MM.1S (cell line): ENCODE measurements at regions not wholly inside any gene's neighbourhood (a gene's known extent, or its start where the extent isn't known, plus 50 kb on each side); places are given as distances from the start of the nearest gene placed in this dataset.

Source experiments
- DNase-seq: peaks from one replicate; pipeline ENCODE4 v3.0.0-alpha.2; 2015
- H2AFZ ChIP-seq: fragments of 300-600 bp; sonication (generic); 2 replicates; pipeline ENCODE4 v1.6.0; 2016; ENCODE audit warnings: antibody characterized with exemption, low read length
- H3F3A ChIP-seq: fragments of 300-600 bp; sonication (generic); 2 replicates; pipeline ENCODE4 v1.6.1; 2016; ENCODE audit warnings: mild to moderate bottlenecking, antibody characterized with exemption, low read length, moderate library complexity, mixed read lengths; ENCODE audit not compliant: insufficient read depth
- H3K27ac ChIP-seq: fragments of 300-600 bp; sonication (generic); 2 replicates; pipeline ENCODE4 v1.5.1; 2016; ENCODE audit warnings: mild to moderate bottlenecking, low read length
- H3K27me3 ChIP-seq: fragments of 300-600 bp; sonication (generic); replicated peaks from 2 replicates; pipeline ENCODE4 v1.6.0; 2016; ENCODE audit warnings: low read length; ENCODE audit not compliant: insufficient read depth
- H3K36me3 ChIP-seq: fragments of 300-600 bp; sonication (generic); replicated peaks from 2 replicates; pipeline ENCODE4 v1.6.1; 2016; ENCODE audit warnings: mild to moderate bottlenecking, low read length, mixed read lengths; ENCODE audit not compliant: insufficient read depth
- H3K4me1 ChIP-seq: fragments of 300-600 bp; sonication (generic); 2 replicates; pipeline ENCODE4 v1.6.1; 2016; ENCODE audit warnings: low read length, mixed read lengths
- H3K4me2 ChIP-seq: fragments of 300-600 bp; sonication (generic); 2 replicates; pipeline ENCODE4 v1.6.0; 2016; ENCODE audit warnings: low read depth, low read length
- H3K4me3 ChIP-seq: fragments of 300-600 bp; sonication (generic); 2 replicates; pipeline ENCODE4 v1.5.1; 2016; ENCODE audit warnings: low read length, mixed read lengths
- H3K79me2 ChIP-seq: fragments of 300-600 bp; sonication (generic); 2 replicates; pipeline ENCODE4 v1.6.1; 2016; ENCODE audit warnings: mixed run types, low read length, mixed read lengths
- H3K9ac ChIP-seq: fragments of 300-600 bp; sonication (generic); 2 replicates; pipeline ENCODE4 v1.6.1; 2016; ENCODE audit warnings: low read length, mixed read lengths
- H3K9me2 ChIP-seq: fragments of 300-600 bp; sonication (generic); replicated peaks from 2 replicates; pipeline ENCODE4 v1.6.1; 2016; ENCODE audit warnings: mild to moderate bottlenecking, low read length, mixed read lengths; ENCODE audit not compliant: insufficient read depth
- H3K9me3 ChIP-seq: fragments of 300-600 bp; sonication (generic); replicated peaks from 2 replicates; pipeline ENCODE4 v1.6.1; 2016; ENCODE audit warnings: mild to moderate bottlenecking, low read length, mixed read lengths; ENCODE audit not compliant: insufficient read depth
- H4K20me1 ChIP-seq: fragments of 300-600 bp; sonication (generic); 2 replicates; pipeline ENCODE4 v1.6.1; 2016; ENCODE audit warnings: mild to moderate bottlenecking, low read length, moderate library complexity, mixed read lengths; ENCODE audit not compliant: insufficient read depth
- CTCF ChIP-seq: fragments of 300-600 bp; sonication (generic); IDR thresholded peaks from 2 replicates; pipeline ENCODE4 v1.5.1; 2016; ENCODE audit warnings: antibody characterized with exemption, low read length, mixed read lengths
- EZH2 ChIP-seq: fragments of 300-600 bp; sonication (generic); optimal IDR thresholded peaks from 2 replicates; pipeline ENCODE3; 2017; ENCODE audit warnings: low read depth, mild to moderate bottlenecking, antibody characterized with exemption, low read length, mixed read lengths
- EZH2phosphoT487 ChIP-seq: fragments of 300-600 bp; sonication (generic); IDR thresholded peaks from 2 replicates; pipeline ENCODE4 v1.6.1; 2018; ENCODE audit warnings: antibody characterized with exemption, low read length

GRCh38 chr4:32417113-32417704, 1697.0 kb downstream of the PCDH7 start:
- Histone ChIP-seq H3K4me3 (no peak overlapping the region), H3K9ac (no peak overlapping the region), H3K27me3 (no peaks in the 10 kb centered on the region), H3K9me3 (no peaks in the 10 kb centered on the region), H3K4me2 (no peak overlapping the region), H3K36me3 (no peaks in the 10 kb centered on the region), H3K27ac (no peak overlapping the region), H3F3A (no peaks in the 10 kb centered on the region), H2AFZ (no peak overlapping the region), H3K9me2 (no peaks in the 10 kb centered on the region), H4K20me1 (no peaks in the 10 kb centered on the region), H3K79me2 (no peaks in the 10 kb centered on the region), H3K4me1 (no peaks in the 10 kb centered on the region)
- DNase-seq, result no peak
- TF ChIP-seq EZH2 (no peak), CTCF (no peak), EZH2phosphoT487 (no peak)

- H3K9ac ChIP-seq, result no peak overlapping the region
- H3K4me3 ChIP-seq, result no peak overlapping the region
- no peaks in the 10 kb centered on the region for H3F3A ChIP-seq
- no peaks in the 10 kb centered on the region for H3K9me3 ChIP-seq
- H3K79me2 ChIP-seq, result no peaks in the 10 kb centered on the region
- no peak overlapping the region for H2AFZ ChIP-seq
- no peaks in the 10 kb centered on the region for H3K4me1 ChIP-seq
- H3K27ac ChIP-seq, result no peak overlapping the region
- DNase-seq, result no peak
- no peaks in the 10 kb centered on the region for H4K20me1 ChIP-seq
- H3K27me3 ChIP-seq, result no peaks in the 10 kb centered on the region
- TF ChIP-seq EZH2, result no peak
- H3K9me2 ChIP-seq, result no peaks in the 10 kb centered on the region
- H3K4me2 ChIP-seq, result no peak overlapping the region
- no peaks in the 10 kb centered on the region for H3K36me3 ChIP-seq
Observed at GRCh38 chr4:32423267-32423666, 1703.1 kb downstream of the PCDH7 start.

- no peak for DNase-seq
- H2AFZ ChIP-seq, result no peak overlapping the region
- TF ChIP-seq EZH2phosphoT487 (no peak), CTCF (no peak), EZH2 (no peak)
- no peaks in the 10 kb centered on the region for H3K9me3 ChIP-seq
- no peak overlapping the region for H3K4me2 ChIP-seq
- no peaks in the 10 kb centered on the region for H3K4me1 ChIP-seq
- no peak overlapping the region for H3K4me3 ChIP-seq
- no peaks in the 10 kb centered on the region for H4K20me1 ChIP-seq
- H3K36me3 ChIP-seq, result no peaks in the 10 kb centered on the region
- no peaks in the 10 kb centered on the region for H3F3A ChIP-seq
- H3K9ac ChIP-seq, result no peak overlapping the region
- no peaks in the 10 kb centered on the region for H3K27me3 ChIP-seq
- no peak overlapping the region for H3K27ac ChIP-seq
- H3K79me2 ChIP-seq, result no peaks in the 10 kb centered on the region
- H3K9me2 ChIP-seq, result no peaks in the 10 kb centered on the region
Observed at GRCh38 chr4:32425243-32425642, 1705.1 kb downstream of the PCDH7 start.

- no peaks in the 10 kb centered on the region for H3K27me3 ChIP-seq
- H2AFZ ChIP-seq, result no peak overlapping the region
- no peak for DNase-seq
- H3F3A ChIP-seq, result no peaks in the 10 kb centered on the region
- no peaks in the 10 kb centered on the region for H3K9me2 ChIP-seq
- no peaks in the 10 kb centered on the region for H3K79me2 ChIP-seq
- no peak overlapping the region for H3K4me2 ChIP-seq
- TF ChIP-seq EZH2, result no peak
- TF ChIP-seq EZH2phosphoT487, result no peak
- no peak for TF ChIP-seq CTCF
- H4K20me1 ChIP-seq, result no peaks in the 10 kb centered on the region
- no peak overlapping the region for H3K9ac ChIP-seq
- no peaks in the 10 kb centered on the region for H3K9me3 ChIP-seq
- no peaks in the 10 kb centered on the region for H3K36me3 ChIP-seq
- H3K4me1 ChIP-seq, result no peaks in the 10 kb centered on the region
- no peak overlapping the region for H3K4me3 ChIP-seq
- H3K27ac ChIP-seq, result no peak overlapping the region
Observed at GRCh38 chr4:32427566-32427965, 1707.4 kb downstream of the PCDH7 start.
